HepG2 (cell line): ENCODE measurements at regions not wholly inside any gene's neighbourhood (a gene's known extent, or its start where the extent isn't known, plus 50 kb on each side); places are given as distances from the start of the nearest gene placed in this dataset.

Experiments used
- BHLHE40 ChIP-seq: IDR thresholded peaks from 2 replicates; pipeline ENCODE4 v1.6.1; 2011; ENCODE audit warnings: low read length, improper control_type of control experiment
- NFE2L2 ChIP-seq: fragments of 150-350 bp; IDR thresholded peaks from 2 replicates; pipeline ENCODE4 v1.6.1; 2014; ENCODE audit warnings: low read length
- NRL ChIP-seq: sonication (generic); formaldehyde crosslinking; IDR thresholded peaks from 2 replicates; pipeline ENCODE4 v1.5.0; 2020; ENCODE audit warnings: missing genetic modification reagents, mild to moderate bottlenecking, moderate library complexity, borderline replicate concordance
- PRPF4 ChIP-seq: fragments of 200-400 bp; formaldehyde crosslinking; IDR thresholded peaks from 2 replicates; pipeline ENCODE4 v1.6.1; 2016; ENCODE audit warnings: low read length, low read depth; ENCODE audit not compliant: poor library complexity, severe bottlenecking
- RFX5 ChIP-seq: IDR thresholded peaks from 2 replicates; pipeline ENCODE4 v1.6.1; 2011; ENCODE audit warnings: low read depth, low read length, improper control_type of control experiment
- SIN3A ChIP-seq: IDR thresholded peaks from 2 replicates; pipeline ENCODE4 v1.6.1; 2011; ENCODE audit warnings: low read depth, mild to moderate bottlenecking, control low read depth, low read length, borderline replicate concordance
- SIX4 ChIP-seq: sonication (generic); formaldehyde crosslinking; IDR thresholded peaks from 2 replicates; pipeline ENCODE4 v1.4.0; 2020; ENCODE audit warnings: missing genetic modification reagents
- SP1 ChIP-seq, 2 experiments: fragments of 450-650 bp in 1 of 2; sonication (generic) in 1 of 2; formaldehyde crosslinking in 1 of 2; IDR thresholded peaks; 2 replicates each; pipeline versions ENCODE4 v1.4.0 to v1.6.1; 2016 to 2020; ENCODE audit warnings: missing genetic modification reagents in 1 of 2
- SP5 ChIP-seq: IDR thresholded peaks from 2 replicates; pipeline ENCODE4 v1.6.1; 2016; ENCODE audit warnings: low read depth, borderline replicate concordance
- TCF7L2 ChIP-seq: IDR thresholded peaks from 2 replicates; pipeline ENCODE4 v1.6.1; 2011; ENCODE audit warnings: mild to moderate bottlenecking, low read depth, low read length, moderate library complexity
- U2AF1 ChIP-seq: fragments of 200-400 bp; formaldehyde crosslinking; optimal IDR thresholded peaks from 2 replicates; pipeline ENCODE3; 2017; ENCODE audit warnings: mild to moderate bottlenecking, low read depth, low read length
- ZMYM4 ChIP-seq: sonication (generic); formaldehyde crosslinking; IDR thresholded peaks from 2 replicates; pipeline ENCODE4 v1.8.1; 2023; ENCODE audit warnings: mild to moderate bottlenecking, missing genetic modification reagents
- ZNF317 ChIP-seq: sonication (generic); formaldehyde crosslinking; IDR thresholded peaks from 2 replicates; pipeline ENCODE4 v1.5.0; 2020; ENCODE audit warnings: mild to moderate bottlenecking, missing genetic modification reagents
- ZNF44 ChIP-seq: sonication (generic); formaldehyde crosslinking; IDR thresholded peaks from 2 replicates; pipeline ENCODE4 v1.5.1; 2020; ENCODE audit warnings: mild to moderate bottlenecking, missing genetic modification reagents
- TF ChIP-seq, protein P1 (sequence below), 2 experiments: sonication (generic) in 1 of 2; formaldehyde crosslinking in 1 of 2; IDR thresholded peaks; 2 replicates each; pipeline versions ENCODE4 v1.4.0 to v1.6.1; 2018 to 2020; ENCODE audit warnings: missing genetic modification reagents in 2 of 2, borderline replicate concordance in 1 of 2, low read depth in 1 of 2, mild to moderate bottlenecking in 1 of 2, missing biosample characterization in 1 of 2
- TF ChIP-seq, protein P2 (sequence below): sonication (generic); formaldehyde crosslinking; IDR thresholded peaks from 2 replicates; pipeline ENCODE4 v1.5.0; 2020; ENCODE audit warnings: mild to moderate bottlenecking, missing genetic modification reagents, moderate library complexity
- TF ChIP-seq, protein P3 (sequence below): sonication (generic); formaldehyde crosslinking; IDR thresholded peaks from 2 replicates; pipeline ENCODE4 v1.5.0; 2020; ENCODE audit warnings: missing genetic modification reagents, mild to moderate bottlenecking, borderline replicate concordance
- TF ChIP-seq, protein P4 (sequence below): sonication (generic); formaldehyde crosslinking; IDR thresholded peaks from 2 replicates; pipeline ENCODE4 v1.8.0; 2022; ENCODE audit warnings: low read depth, missing genetic modification reagents
- TF ChIP-seq, protein P5 (sequence below): sonication (generic); formaldehyde crosslinking; IDR thresholded peaks from 2 replicates; pipeline ENCODE4 v1.5.1; 2020; ENCODE audit warnings: missing genetic modification reagents, mild to moderate bottlenecking, borderline replicate concordance
- TF ChIP-seq, protein P6 (sequence below): sonication (generic); formaldehyde crosslinking; IDR thresholded peaks from 2 replicates; pipeline ENCODE4 v1.4.0; 2020; ENCODE audit warnings: missing genetic modification reagents

DNA sequence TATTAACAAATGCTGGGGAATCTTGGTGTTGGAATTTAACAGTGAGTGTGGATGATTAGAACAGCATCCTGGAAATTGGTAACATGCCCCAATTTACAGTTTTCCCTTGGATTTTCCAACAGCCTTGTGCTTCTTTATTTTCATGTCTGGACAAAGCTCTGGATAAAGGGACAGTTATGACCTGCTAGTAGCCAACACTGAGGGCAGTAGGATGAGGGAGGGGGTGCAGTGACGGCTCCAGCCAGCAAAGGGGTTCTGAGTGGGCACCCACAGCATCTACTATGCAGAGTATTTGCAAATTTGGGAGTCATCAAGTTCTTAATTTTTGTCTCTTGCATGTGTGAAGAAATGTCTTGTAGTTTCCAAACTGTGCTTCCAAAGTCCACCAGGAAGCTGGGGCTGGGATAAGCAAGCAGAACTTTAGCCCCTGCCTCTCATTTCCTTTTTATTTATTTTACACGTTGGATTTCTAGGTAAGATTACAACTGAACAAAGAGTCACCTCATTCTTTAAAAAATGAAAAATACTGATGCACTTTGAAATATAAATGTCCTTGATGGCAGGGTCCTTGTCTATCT lies 63.0 kb upstream of the SELENOP start (continued):
- TF ChIP-seq, protein P1, sequence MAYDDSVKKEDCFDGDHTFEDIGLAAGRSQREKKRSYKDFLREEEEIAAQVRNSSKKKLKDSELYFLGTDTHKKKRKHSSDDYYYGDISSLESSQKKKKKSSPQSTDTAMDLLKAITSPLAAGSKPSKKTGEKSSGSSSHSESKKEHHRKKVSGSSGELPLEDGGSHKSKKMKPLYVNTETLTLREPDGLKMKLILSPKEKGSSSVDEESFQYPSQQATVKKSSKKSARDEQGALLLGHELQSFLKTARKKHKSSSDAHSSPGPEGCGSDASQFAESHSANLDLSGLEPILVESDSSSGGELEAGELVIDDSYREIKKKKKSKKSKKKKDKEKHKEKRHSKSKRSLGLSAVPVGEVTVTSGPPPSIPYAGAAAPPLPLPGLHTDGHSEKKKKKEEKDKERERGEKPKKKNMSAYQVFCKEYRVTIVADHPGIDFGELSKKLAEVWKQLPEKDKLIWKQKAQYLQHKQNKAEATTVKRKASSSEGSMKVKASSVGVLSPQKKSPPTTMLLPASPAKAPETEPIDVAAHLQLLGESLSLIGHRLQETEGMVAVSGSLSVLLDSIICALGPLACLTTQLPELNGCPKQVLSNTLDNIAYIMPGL (CRISPR knock-in tag; IDR thresholded peaks at IDR 0.05; ENCODE audit: borderline replicate concordance in 1 of 2, low read depth in 1 of 2), result no peak
- TF ChIP-seq NRL (no peak), SIN3A (no peak), NFE2L2 (no peak), SIX4 (CRISPR knock-in tag) (peak; percentile 36; the same call in 1 of the 2 replicates), RFX5 (no peak), TCF7L2 (no peak), ZNF44 (CRISPR knock-in tag) (no peak), ZNF317 (CRISPR knock-in tag) (no peak), U2AF1 (no peak), PRPF4 (no peak), SP1 (IDR thresholded peaks at IDR 0.05) (no peak), SP1 (CRISPR knock-in tag; IDR thresholded peaks at IDR 0.05) (no peak), SP5 (CRISPR knock-in tag) (no peak), ZMYM4 (CRISPR knock-in tag) (peak; percentile 58; the same call in 1 of the 2 replicates), BHLHE40 (no peak)
- TF ChIP-seq, protein P2, sequence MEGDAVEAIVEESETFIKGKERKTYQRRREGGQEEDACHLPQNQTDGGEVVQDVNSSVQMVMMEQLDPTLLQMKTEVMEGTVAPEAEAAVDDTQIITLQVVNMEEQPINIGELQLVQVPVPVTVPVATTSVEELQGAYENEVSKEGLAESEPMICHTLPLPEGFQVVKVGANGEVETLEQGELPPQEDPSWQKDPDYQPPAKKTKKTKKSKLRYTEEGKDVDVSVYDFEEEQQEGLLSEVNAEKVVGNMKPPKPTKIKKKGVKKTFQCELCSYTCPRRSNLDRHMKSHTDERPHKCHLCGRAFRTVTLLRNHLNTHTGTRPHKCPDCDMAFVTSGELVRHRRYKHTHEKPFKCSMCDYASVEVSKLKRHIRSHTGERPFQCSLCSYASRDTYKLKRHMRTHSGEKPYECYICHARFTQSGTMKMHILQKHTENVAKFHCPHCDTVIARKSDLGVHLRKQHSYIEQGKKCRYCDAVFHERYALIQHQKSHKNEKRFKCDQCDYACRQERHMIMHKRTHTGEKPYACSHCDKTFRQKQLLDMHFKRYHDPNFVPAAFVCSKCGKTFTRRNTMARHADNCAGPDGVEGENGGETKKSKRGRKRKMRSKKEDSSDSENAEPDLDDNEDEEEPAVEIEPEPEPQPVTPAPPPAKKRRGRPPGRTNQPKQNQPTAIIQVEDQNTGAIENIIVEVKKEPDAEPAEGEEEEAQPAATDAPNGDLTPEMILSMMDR (CRISPR knock-in tag), result no peak
- TF ChIP-seq, protein P3, sequence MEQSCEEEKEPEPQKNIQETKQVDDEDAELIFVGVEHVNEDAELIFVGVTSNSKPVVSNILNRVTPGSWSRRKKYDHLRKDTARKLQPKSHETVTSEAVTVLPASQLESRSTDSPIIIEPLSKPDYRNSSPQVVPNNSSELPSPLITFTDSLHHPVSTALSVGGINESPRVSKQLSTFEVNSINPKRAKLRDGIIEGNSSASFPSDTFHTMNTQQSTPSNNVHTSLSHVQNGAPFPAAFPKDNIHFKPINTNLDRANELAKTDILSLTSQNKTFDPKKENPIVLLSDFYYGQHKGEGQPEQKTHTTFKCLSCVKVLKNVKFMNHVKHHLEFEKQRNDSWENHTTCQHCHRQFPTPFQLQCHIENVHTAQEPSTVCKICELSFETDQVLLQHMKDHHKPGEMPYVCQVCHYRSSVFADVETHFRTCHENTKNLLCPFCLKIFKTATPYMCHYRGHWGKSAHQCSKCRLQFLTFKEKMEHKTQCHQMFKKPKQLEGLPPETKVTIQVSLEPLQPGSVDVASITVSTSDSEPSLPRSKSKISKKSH (CRISPR knock-in tag), result no peak
- TF ChIP-seq, protein P4, sequence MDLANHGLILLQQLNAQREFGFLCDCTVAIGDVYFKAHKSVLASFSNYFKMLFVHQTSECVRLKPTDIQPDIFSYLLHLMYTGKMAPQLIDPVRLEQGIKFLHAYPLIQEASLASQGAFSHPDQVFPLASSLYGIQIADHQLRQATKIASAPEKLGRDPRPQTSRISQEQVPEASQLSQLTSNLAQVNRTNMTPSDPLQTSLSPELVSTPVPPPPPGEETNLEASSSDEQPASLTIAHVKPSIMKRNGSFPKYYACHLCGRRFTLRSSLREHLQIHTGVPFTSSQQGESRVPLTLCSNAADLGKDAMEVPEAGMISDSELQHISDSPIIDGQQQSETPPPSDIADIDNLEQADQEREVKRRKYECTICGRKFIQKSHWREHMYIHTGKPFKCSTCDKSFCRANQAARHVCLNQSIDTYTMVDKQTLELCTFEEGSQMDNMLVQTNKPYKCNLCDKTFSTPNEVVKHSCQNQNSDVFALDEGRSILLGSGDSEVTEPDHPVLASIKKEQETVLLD (CRISPR knock-in tag), result no peak
- TF ChIP-seq, protein P5, sequence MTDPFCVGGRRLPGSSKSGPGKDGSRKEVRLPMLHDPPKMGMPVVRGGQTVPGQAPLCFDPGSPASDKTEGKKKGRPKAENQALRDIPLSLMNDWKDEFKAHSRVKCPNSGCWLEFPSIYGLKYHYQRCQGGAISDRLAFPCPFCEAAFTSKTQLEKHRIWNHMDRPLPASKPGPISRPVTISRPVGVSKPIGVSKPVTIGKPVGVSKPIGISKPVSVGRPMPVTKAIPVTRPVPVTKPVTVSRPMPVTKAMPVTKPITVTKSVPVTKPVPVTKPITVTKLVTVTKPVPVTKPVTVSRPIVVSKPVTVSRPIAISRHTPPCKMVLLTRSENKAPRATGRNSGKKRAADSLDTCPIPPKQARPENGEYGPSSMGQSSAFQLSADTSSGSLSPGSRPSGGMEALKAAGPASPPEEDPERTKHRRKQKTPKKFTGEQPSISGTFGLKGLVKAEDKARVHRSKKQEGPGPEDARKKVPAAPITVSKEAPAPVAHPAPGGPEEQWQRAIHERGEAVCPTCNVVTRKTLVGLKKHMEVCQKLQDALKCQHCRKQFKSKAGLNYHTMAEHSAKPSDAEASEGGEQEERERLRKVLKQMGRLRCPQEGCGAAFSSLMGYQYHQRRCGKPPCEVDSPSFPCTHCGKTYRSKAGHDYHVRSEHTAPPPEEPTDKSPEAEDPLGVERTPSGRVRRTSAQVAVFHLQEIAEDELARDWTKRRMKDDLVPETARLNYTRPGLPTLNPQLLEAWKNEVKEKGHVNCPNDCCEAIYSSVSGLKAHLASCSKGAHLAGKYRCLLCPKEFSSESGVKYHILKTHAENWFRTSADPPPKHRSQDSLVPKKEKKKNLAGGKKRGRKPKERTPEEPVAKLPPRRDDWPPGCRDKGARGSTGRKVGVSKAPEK (CRISPR knock-in tag), result no peak
- TF ChIP-seq, protein P6, sequence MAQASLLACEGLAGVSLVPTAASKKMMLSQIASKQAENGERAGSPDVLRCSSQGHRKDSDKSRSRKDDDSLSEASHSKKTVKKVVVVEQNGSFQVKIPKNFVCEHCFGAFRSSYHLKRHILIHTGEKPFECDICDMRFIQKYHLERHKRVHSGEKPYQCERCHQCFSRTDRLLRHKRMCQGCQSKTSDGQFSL (CRISPR knock-in tag), result 0 out of 2 replicates have a peak, but pooled peaks have one; percentile 18
